ENCODE measurements at regions not wholly inside any gene's neighbourhood (a gene's known extent, or its start where the extent isn't known, plus 50 kb on each side); places are given as distances from the start of the nearest gene placed in this dataset.

DNA sequence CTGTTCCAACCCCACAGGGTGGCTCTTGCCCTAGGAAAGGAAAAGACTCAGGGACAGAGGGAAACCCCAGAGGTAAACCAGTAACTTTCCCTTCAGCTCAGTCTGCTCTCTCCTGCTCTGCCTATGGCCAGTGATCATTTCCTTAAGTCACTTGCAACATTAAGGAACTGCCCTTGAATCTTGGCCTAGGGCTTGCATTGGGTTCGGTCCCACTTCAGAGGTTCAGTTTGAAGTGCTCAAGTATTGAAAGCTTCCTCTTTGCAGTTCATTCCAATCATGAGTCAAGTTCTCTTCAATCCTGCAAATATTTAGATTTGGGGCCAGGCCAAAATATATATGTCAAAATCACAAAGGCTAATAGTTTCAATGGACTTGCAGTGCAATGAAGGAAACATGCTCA is 97.7 kb upstream of the IRF2BP2 start:
- H3K27ac ChIP-seq, result peak overlapping the region in 1 of 10 donors; percentile 58
- H3K27me3 ChIP-seq, result no peaks in the 10 kb centered on the region
- WGBS, 2 donors, result 73 to 79% methylated on average over 1 of the region's 1 CpG
- intact Hi-C loops (cut with DNase I), result loop anchor here in 1 of 10 donors (10.0 kb wide), 1 partner anchor 213 kb away; no protein-coding TSS in a partner anchor
- no peaks in the 10 kb centered on the region for H3K9me3 ChIP-seq
- peaks cover 0 to 23% (median 12%) of the 10 kb centered on the region in 9 donors for H3K4me1 ChIP-seq
- no peak for DNase-seq
- TF ChIP-seq, protein P1, sequence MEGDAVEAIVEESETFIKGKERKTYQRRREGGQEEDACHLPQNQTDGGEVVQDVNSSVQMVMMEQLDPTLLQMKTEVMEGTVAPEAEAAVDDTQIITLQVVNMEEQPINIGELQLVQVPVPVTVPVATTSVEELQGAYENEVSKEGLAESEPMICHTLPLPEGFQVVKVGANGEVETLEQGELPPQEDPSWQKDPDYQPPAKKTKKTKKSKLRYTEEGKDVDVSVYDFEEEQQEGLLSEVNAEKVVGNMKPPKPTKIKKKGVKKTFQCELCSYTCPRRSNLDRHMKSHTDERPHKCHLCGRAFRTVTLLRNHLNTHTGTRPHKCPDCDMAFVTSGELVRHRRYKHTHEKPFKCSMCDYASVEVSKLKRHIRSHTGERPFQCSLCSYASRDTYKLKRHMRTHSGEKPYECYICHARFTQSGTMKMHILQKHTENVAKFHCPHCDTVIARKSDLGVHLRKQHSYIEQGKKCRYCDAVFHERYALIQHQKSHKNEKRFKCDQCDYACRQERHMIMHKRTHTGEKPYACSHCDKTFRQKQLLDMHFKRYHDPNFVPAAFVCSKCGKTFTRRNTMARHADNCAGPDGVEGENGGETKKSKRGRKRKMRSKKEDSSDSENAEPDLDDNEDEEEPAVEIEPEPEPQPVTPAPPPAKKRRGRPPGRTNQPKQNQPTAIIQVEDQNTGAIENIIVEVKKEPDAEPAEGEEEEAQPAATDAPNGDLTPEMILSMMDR (IDR thresholded peaks at IDR 0.05), result no peak
- H3K4me3 ChIP-seq, result no peak overlapping the region
- H3K36me3 ChIP-seq, result no peaks in the 10 kb centered on the region
- no peak for ATAC-seq

DNA sequence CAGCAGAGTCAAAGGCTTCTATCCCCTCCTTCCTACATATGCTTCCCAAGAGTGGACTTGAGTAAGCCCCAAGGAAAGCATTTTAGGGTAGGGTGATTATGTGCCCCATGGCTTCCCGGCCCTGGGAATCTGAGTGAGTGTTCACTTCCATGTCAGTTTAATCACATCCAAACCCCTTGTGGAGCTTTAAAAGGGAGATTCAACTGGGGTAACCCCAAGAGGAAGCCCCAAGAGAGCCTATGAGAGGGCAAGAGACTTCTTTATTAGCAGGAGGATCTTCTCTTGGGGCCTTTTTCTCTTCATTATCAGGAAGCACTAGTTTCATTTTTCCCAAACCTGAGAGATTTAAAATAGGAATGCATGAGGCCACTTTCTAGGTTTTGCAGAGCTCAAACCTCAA is 97.0 kb upstream of the IRF2BP2 start:
- Histone ChIP-seq H3K9me3 (no peaks in the 10 kb centered on the region), H3K27ac (peak overlapping the region in 1 of 10 donors; percentile 58), H3K4me1 (peaks cover 0 to 28% (median 12%) of the 10 kb centered on the region in 9 donors), H3K36me3 (no peaks in the 10 kb centered on the region), H3K27me3 (no peaks in the 10 kb centered on the region), H3K4me3 (no peak overlapping the region)
- TF ChIP-seq, protein P1 (IDR thresholded peaks at IDR 0.05), result no peak
- ATAC-seq (no peak), DNase-seq (no peak)
- WGBS, 2 donors, result 93 to 96% methylated on average over 1 of the region's 1 CpG
- intact Hi-C loops (cut with DNase I), result loop anchor here in 1 of 10 donors (10.0 kb wide), 1 partner anchor 212 kb away; no protein-coding TSS in a partner anchor

DNA sequence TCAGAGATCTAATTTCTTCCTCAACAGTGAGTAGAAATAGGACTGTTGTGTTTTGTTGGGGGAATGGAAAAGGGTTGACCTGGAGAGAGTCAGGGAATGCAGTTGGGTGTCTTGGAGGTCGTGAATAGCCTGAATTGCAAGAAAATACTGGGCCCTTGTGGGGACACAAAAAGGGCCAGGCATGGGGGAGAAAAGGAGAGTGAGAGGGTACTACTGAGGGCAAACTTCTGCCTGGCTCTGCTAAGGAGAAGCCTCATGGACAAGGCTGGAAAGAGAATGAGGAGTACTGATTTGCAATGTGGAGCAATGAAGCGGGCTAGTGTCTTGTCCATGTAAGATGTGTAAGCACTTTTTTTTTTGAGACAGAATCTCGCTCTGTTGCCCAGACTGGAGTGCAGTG is 96.2 kb upstream of the IRF2BP2 start:
- DNase-seq (no peak), ATAC-seq (no peak)
- intact Hi-C loops (cut with DNase I), result loop anchor here in 1 of 10 donors (10.0 kb wide), 1 partner anchor 211 kb away; no protein-coding TSS in a partner anchor
- Histone ChIP-seq H3K36me3 (no peaks in the 10 kb centered on the region), H3K4me3 (no peak overlapping the region), H3K4me1 (peaks cover 0 to 35% (median 12%) of the 10 kb centered on the region in 9 donors), H3K27me3 (no peaks in the 10 kb centered on the region), H3K27ac (no peak overlapping the region), H3K9me3 (no peaks in the 10 kb centered on the region)
- TF ChIP-seq, protein P1 (IDR thresholded peaks at IDR 0.05), result no peak
- 98 to 99% methylated on average over 3 of the region's 3 CpGs for WGBS, 2 donors

DNA sequence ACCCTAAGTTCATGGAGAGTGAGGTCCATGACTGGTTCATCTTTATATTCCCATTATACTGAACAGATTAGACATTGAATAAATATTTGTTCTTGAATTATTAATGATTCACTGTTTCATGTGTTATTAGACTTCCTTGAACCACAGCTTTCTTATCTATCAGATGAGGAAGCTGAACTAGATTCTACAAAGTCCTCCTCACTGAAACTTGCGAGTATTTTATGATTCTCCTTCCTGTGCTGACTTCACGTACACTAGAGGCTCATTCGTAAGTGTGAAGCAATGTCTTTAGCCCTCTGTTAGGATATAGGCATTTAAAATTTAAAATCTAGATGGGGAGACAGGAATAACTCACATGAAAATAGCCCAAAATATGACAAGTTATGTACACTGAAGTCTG is 95.6 kb upstream of the IRF2BP2 start:
- intact Hi-C loops (cut with DNase I), result loop anchor here in 1 of 10 donors (10.0 kb wide), 1 partner anchor 211 kb away; no protein-coding TSS in a partner anchor
- Histone ChIP-seq H3K27ac (no peak overlapping the region), H3K9me3 (no peaks in the 10 kb centered on the region), H3K27me3 (no peaks in the 10 kb centered on the region), H3K36me3 (no peaks in the 10 kb centered on the region), H3K4me3 (no peak overlapping the region), H3K4me1 (peaks cover 0 to 39% (median 13%) of the 10 kb centered on the region in 9 donors)
- WGBS, 2 donors, result 86 to 90% methylated on average over 3 of the region's 3 CpGs
- ATAC-seq (no peak), DNase-seq (no peak)
- TF ChIP-seq, protein P1 (IDR thresholded peaks at IDR 0.05), result no peak

Data from heart right ventricle (tissue), 16 donors.